Activated naive CD8-positive, alpha-beta T cell treated with anti-CD3 and anti-CD28 coated beads, Interleukin-2, amount 50 U/mL, for 24 hours (primary cell): ENCODE measurements at regions not wholly inside any gene's neighbourhood (a gene's known extent, or its start where the extent isn't known, plus 50 kb on each side); places are given as distances from the start of the nearest gene placed in this dataset.

Experiments used
- ATAC-seq: fragments of 150-1000 bp; cut with Tn5 transposase; one replicate; pipeline ENCODE4 v1.10.0; 2021
- DNase-seq: peaks from one replicate; pipeline ENCODE4 v3.0.0; 2021
- H3K27ac Mint-ChIP-seq: one replicate; pipeline ENCODE4 v1.8.0; 2021; ENCODE audit warnings: mild to moderate bottlenecking, mixed read lengths
- H3K27me3 Mint-ChIP-seq: one replicate; pipeline ENCODE4 v1.8.0; 2021; ENCODE audit warnings: mixed read lengths
- H3K36me3 Mint-ChIP-seq: one replicate; pipeline ENCODE4 v1.8.0; 2021; ENCODE audit warnings: low read depth, mixed read lengths
- H3K4me1 Mint-ChIP-seq: one replicate; pipeline ENCODE4 v1.8.0; 2021; ENCODE audit warnings: mixed read lengths
- H3K4me3 Mint-ChIP-seq: one replicate; pipeline ENCODE4 v1.8.0; 2021; ENCODE audit warnings: mild to moderate bottlenecking, moderate library complexity, mixed read lengths
- H3K9me3 Mint-ChIP-seq: one replicate; pipeline ENCODE4 v1.8.0; 2021; ENCODE audit warnings: mixed read lengths

- no peaks in the 10 kb centered on the region for H3K4me1 Mint-ChIP-seq
- H3K27me3 Mint-ChIP-seq, result no peaks in the 10 kb centered on the region
- no peaks in the 10 kb centered on the region for H3K9me3 Mint-ChIP-seq
Measured at GRCh38 chr18:24548583-24548982, 88.1 kb downstream of the HRH4 start.

DNA sequence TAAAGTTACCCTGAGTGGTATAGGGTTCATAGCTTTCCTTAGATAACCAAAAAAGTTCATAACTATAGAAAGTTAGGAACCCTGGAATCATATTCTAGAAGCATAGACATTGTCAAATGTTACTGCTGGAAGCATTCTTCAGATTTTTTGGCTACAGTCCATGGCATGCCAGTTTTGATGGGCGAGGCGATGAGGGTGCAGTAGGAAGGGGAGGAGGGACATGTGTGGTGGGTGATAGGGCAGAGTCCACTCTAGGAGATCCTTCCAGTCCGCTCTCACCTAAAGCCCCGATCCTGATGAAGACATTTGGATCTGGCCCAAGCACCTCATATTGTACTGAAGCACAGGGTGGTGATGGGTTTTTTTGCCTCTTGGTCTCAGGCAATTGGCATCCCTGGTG, 91.8 kb downstream of the HRH4 start:
- ATAC-seq (no peak), DNase-seq (no peak)
- Mint-ChIP-seq H3K4me1 (no peaks in the 10 kb centered on the region), H3K27ac (no peak overlapping the region), H3K27me3 (peaks cover 2% of the 10 kb centered on the region), H3K4me3 (no peak overlapping the region), H3K9me3 (no peaks in the 10 kb centered on the region), H3K36me3 (no peaks in the 10 kb centered on the region)

More at GRCh38 chr18:24548583-24548982, 88.1 kb downstream of the HRH4 start:
- Mint-ChIP-seq H3K27ac (no peak overlapping the region), H3K36me3 (no peaks in the 10 kb centered on the region), H3K4me3 (no peak overlapping the region)
- no peak for DNase-seq
- ATAC-seq, result no peak

- H3K36me3 Mint-ChIP-seq, result no peaks in the 10 kb centered on the region
- ATAC-seq, result no peak
- H3K27ac Mint-ChIP-seq, result no peak overlapping the region
- peaks cover 7% of the 10 kb centered on the region for H3K27me3 Mint-ChIP-seq
- H3K4me3 Mint-ChIP-seq, result no peak overlapping the region
- H3K9me3 Mint-ChIP-seq, result no peaks in the 10 kb centered on the region
- DNase-seq, result no peak
- H3K4me1 Mint-ChIP-seq, result no peaks in the 10 kb centered on the region
Measured at GRCh38 chr18:24553571-24554285, 93.3 kb downstream of the HRH4 start.

DNA sequence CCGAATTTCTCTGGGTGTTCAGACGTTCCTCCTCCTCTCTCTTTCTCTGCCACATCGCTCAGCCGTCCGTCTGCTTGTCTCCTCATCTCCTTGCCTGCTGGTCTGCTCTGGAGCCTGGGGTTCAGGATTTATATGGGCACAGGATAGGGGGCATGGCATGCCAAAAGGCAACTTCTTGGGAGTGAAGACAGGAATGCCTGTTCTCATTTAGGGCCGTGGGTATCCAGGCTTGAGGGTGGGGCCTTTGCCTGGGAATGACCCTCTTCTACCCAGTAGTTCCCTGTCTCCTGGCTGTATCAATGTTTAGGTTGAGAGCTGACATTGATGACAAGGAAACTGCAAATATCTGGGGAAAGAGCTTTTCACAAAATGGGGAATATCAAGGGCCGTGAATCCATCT, 98.0 kb downstream of the HRH4 start:
- ATAC-seq (no peak), DNase-seq (no peak)
- no peaks in the 10 kb centered on the region for H3K4me1 Mint-ChIP-seq
- peaks cover 7% of the 10 kb centered on the region for H3K27me3 Mint-ChIP-seq
- H3K9me3 Mint-ChIP-seq, result no peaks in the 10 kb centered on the region
- no peak overlapping the region for H3K4me3 Mint-ChIP-seq
- no peaks in the 10 kb centered on the region for H3K36me3 Mint-ChIP-seq
- no peak overlapping the region for H3K27ac Mint-ChIP-seq

- H3K9me3 Mint-ChIP-seq, result no peaks in the 10 kb centered on the region
- no peaks in the 10 kb centered on the region for H3K36me3 Mint-ChIP-seq
- H3K4me3 Mint-ChIP-seq, result no peak overlapping the region
- H3K4me1 Mint-ChIP-seq, result no peaks in the 10 kb centered on the region
- no peak overlapping the region for H3K27ac Mint-ChIP-seq
- DNase-seq, result no peak
- ATAC-seq, result no peak
- H3K27me3 Mint-ChIP-seq, result peaks cover 8% of the 10 kb centered on the region
Measured at GRCh38 chr18:24559526-24559925, 99.1 kb downstream of the HRH4 start.

DNA sequence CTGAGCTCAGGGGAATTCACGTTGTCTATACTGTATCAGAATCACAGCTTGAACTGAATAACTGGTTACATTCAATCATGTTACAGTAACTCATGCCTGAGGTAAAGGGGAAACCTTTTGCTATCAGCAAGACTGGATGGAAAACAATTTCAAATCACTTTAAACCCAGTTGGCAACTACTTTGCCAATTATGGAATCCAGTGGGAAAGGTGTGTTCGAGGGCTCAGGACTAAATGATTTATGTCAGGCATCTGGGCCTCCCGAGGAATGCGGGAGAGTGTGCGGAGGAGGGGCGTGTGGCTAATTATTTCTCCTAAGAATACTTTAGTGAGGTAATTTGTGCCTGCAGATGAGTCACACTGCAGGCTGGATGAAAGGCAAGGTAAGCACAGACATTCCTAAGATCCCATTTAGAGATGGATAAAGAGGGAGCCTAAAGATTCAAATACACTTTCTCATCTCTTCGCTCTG, 100.1 kb downstream of the HRH4 start:
- no peak for ATAC-seq
- no peak for DNase-seq
- Mint-ChIP-seq H3K9me3 (no peaks in the 10 kb centered on the region), H3K27me3 (peaks cover 9% of the 10 kb centered on the region), H3K27ac (no peak overlapping the region), H3K4me3 (no peak overlapping the region), H3K36me3 (no peaks in the 10 kb centered on the region), H3K4me1 (no peaks in the 10 kb centered on the region)

GRCh38 chr18:24561369-24561965, 101.0 kb downstream of the HRH4 start:
- Mint-ChIP-seq H3K36me3 (no peaks in the 10 kb centered on the region), H3K4me3 (no peak overlapping the region), H3K27me3 (peaks cover 9% of the 10 kb centered on the region), H3K9me3 (no peaks in the 10 kb centered on the region), H3K27ac (no peak overlapping the region), H3K4me1 (no peaks in the 10 kb centered on the region)
- no peak for DNase-seq
- ATAC-seq, result no peak

DNA sequence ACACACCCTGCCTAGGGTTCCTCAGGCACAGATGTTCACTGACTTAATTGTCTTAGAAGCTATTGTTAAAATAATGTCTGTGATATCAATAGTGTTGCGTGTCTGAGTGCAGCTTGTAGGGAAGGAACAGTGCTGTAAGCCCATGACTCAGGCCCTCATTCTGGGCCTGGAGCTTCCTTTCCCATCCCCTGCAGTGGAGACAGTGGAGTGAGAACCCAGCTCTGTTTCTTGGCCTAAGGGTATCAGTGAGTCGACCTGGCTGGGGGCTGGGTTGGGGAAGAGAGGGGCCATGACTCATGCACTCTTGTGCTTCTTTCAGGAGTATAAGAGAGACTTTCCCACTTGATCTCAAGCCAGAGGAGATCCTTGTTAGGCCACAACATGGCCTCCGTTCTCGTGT, 106.8 kb downstream of the HRH4 start:
- Mint-ChIP-seq H3K27ac (no peak overlapping the region), H3K4me1 (no peaks in the 10 kb centered on the region), H3K36me3 (no peaks in the 10 kb centered on the region), H3K27me3 (peaks cover 8% of the 10 kb centered on the region), H3K9me3 (no peaks in the 10 kb centered on the region), H3K4me3 (no peak overlapping the region)
- ATAC-seq (no peak), DNase-seq (no peak)

GRCh38 chr18:24570716-24571115, 110.3 kb downstream of the HRH4 start:
- ATAC-seq, result no peak
- H3K9me3 Mint-ChIP-seq, result peaks cover 11% of the 10 kb centered on the region

DNA sequence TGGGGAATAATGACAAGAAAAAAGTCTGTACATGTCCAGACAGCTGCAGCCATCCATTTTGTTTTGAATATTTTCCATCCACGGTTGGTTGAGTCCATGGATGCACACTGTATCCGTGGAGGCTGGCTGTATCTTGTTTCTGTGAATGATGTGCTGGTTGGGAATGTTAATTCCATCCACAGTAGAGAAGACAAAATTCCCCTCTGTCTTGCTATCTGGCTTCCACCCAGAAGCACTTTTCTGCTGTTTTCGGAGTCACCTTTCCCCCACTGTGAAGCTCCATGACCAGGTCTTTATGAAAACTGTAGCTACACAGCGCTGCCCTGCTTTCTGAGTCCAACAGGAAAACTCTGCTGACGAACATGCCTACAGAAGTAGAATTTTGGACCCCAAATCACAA, 122.3 kb downstream of the HRH4 start:
- no peak overlapping the region for H3K4me3 Mint-ChIP-seq
- H3K9me3 Mint-ChIP-seq, result no peaks in the 10 kb centered on the region
- DNase-seq, result no peak
- H3K27me3 Mint-ChIP-seq, result peaks cover 12% of the 10 kb centered on the region
- H3K27ac Mint-ChIP-seq, result no peak overlapping the region
- no peaks in the 10 kb centered on the region for H3K4me1 Mint-ChIP-seq
- ATAC-seq, result no peak
- no peaks in the 10 kb centered on the region for H3K36me3 Mint-ChIP-seq

More at GRCh38 chr18:24570716-24571115, 110.3 kb downstream of the HRH4 start:
- H3K4me1 Mint-ChIP-seq, result no peaks in the 10 kb centered on the region
- H3K36me3 Mint-ChIP-seq, result no peaks in the 10 kb centered on the region
- H3K27me3 Mint-ChIP-seq, result peaks cover 4% of the 10 kb centered on the region
- H3K4me3 Mint-ChIP-seq, result no peak overlapping the region
- DNase-seq, result no peak
- no peak overlapping the region for H3K27ac Mint-ChIP-seq

DNA sequence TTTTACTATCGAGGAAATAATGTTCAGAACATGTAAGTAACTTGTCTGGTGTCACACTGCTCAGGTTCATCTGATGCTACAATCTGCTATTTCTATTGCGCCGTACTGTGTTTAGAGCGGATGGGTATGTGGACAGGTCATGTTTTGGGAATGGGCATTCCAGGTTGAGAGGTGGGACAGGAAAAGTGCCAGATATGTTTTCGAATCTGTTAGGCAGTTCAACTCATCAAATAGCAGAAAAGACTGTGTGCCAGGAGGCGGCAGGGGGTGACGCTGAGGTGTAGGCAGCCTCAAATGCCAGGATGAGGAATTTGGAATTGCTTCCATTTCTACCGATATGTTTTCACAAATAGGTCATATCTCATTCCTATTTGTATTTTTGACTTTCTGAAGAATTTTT, 123.8 kb downstream of the HRH4 start:
- no peaks in the 10 kb centered on the region for H3K9me3 Mint-ChIP-seq
- H3K36me3 Mint-ChIP-seq, result no peaks in the 10 kb centered on the region
- no peaks in the 10 kb centered on the region for H3K4me1 Mint-ChIP-seq
- peaks cover 12% of the 10 kb centered on the region for H3K27me3 Mint-ChIP-seq
- H3K4me3 Mint-ChIP-seq, result no peak overlapping the region
- no peak overlapping the region for H3K27ac Mint-ChIP-seq
- DNase-seq (no peak), ATAC-seq (no peak)

- Mint-ChIP-seq H3K4me1 (no peaks in the 10 kb centered on the region), H3K4me3 (no peak overlapping the region), H3K9me3 (no peaks in the 10 kb centered on the region), H3K27ac (no peak overlapping the region), H3K27me3 (peaks cover 12% of the 10 kb centered on the region), H3K36me3 (no peaks in the 10 kb centered on the region)
- ATAC-seq (no peak), DNase-seq (no peak)
Measured at GRCh38 chr18:24584813-24585212, 124.4 kb downstream of the HRH4 start.

DNA sequence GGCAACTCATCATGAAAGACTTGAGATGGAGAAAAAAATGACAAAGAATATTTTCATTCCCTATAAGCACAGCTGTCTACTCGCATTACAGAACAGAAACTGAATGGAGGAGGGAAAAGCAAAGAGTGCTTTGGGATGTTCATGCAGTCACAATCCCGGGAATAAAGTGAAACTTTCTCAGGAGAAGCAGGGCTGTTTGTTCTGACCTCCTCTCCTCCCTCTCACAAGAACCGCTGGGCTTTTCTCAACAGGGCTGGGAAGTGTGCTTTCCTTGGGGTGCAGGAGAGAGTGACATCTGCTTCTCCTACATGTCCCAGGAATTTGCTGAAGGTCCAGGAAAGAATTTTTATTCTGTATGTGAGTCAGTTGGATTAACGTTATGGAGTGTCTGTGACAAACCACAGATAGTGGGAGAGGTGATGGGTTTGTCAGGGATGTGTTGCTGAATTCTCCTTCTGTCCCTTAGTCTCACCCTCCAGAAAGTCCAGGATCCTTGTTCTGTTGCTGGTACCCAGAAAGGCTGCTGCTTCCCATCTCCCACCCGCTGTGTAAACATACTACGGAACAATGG, 125.6 kb downstream of the HRH4 start:
- ATAC-seq (no peak), DNase-seq (no peak)
- Mint-ChIP-seq H3K4me1 (no peaks in the 10 kb centered on the region), H3K36me3 (no peaks in the 10 kb centered on the region), H3K9me3 (no peaks in the 10 kb centered on the region), H3K4me3 (no peak overlapping the region), H3K27me3 (peaks cover 11% of the 10 kb centered on the region), H3K27ac (no peak overlapping the region)

DNA sequence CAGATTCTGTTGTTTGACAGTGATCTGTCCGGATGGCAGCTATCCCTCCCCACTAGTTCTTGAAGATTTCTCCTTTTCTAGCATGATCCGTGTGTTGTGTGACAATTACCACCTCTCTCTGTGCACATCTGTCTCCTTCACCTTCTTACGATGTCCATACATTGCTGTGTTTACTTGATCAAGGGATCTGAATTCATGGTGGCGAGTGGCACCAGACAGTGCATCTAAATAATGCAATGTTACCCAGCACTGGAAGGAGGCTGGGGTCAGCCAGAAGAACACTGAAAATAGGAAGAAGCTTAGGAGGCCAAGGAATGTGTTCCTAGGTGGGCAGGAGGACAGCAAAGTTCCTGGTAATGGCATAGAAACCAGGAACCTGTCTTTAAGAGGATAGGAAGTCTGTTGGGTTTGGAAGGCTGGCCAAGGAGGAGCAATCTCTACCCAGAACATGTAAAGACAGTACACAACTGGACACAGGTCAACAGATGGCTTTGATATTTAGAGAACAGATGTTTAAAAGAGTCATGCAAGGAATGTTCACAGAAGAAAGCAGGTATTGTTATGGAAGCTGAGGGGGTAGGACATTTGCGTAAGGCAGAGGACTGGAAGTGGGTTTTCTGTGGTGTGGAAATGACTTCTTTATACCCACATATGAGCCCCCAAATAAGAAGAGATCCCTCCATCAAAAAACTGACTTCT, 126.4 kb downstream of the HRH4 start:
- Mint-ChIP-seq H3K27me3 (peaks cover 10% of the 10 kb centered on the region), H3K36me3 (no peaks in the 10 kb centered on the region), H3K4me3 (no peak overlapping the region), H3K27ac (no peak overlapping the region), H3K9me3 (no peaks in the 10 kb centered on the region), H3K4me1 (no peaks in the 10 kb centered on the region)
- ATAC-seq, result no peak
- no peak for DNase-seq

GRCh38 chr18:24588440-24588839, 128.0 kb downstream of the HRH4 start:
- no peaks in the 10 kb centered on the region for H3K36me3 Mint-ChIP-seq
- H3K27ac Mint-ChIP-seq, result no peak overlapping the region
- no peaks in the 10 kb centered on the region for H3K4me1 Mint-ChIP-seq
- peaks cover 10% of the 10 kb centered on the region for H3K27me3 Mint-ChIP-seq
- no peak overlapping the region for H3K4me3 Mint-ChIP-seq
- no peak for ATAC-seq
- H3K9me3 Mint-ChIP-seq, result no peaks in the 10 kb centered on the region
- no peak for DNase-seq
